Activated T-cell treated with anti-CD3 and anti-CD28 coated beads for 24 hours (primary cell): ENCODE measurements at regions not wholly inside any gene's neighbourhood (a gene's known extent, or its start where the extent isn't known, plus 50 kb on each side); places are given as distances from the start of the nearest gene placed in this dataset.
"Not testable (repeated sequence)": the region's sequence is repeated elsewhere in the genome, so short reads cannot be mapped to it uniquely, and the experiment has no call there.

Experiments used
- DNase-seq: peaks from one replicate; pipeline ENCODE4 v3.0.0-alpha.2; 2020; ENCODE audit warnings: low read depth

GRCh38 chr3:103791786-103792515 is 1357.1 kb downstream of the ZPLD1 start:
- DNase-seq, result no peak

GRCh38 chr3:103794656-103795055 is 1359.8 kb downstream of the ZPLD1 start:
- no peak for DNase-seq

GRCh38 chr3:103796068-103796467 is 1361.3 kb downstream of the ZPLD1 start:
- no peak for DNase-seq

GRCh38 chr3:103803787-103804186 is 1369.0 kb downstream of the ZPLD1 start:
- DNase-seq, result no peak

GRCh38 chr3:103810167-103810566 is 1375.4 kb downstream of the ZPLD1 start:
- DNase-seq, result no peak

GRCh38 chr3:103813955-103814354 is 1379.1 kb downstream of the ZPLD1 start:
- no peak for DNase-seq

GRCh38 chr3:103818398-103818797 is 1383.6 kb downstream of the ZPLD1 start:
- DNase-seq, result no peak

GRCh38 chr3:103818800-103819199 is 1384.0 kb downstream of the ZPLD1 start:
- no peak for DNase-seq

- DNase-seq, result no peak
Measured at GRCh38 chr3:103825586-103825985, 1390.8 kb downstream of the ZPLD1 start.

GRCh38 chr3:103829723-103830326 is 1395.0 kb downstream of the ZPLD1 start:
- no peak for DNase-seq

GRCh38 chr3:103847081-103848062 is 1412.6 kb downstream of the ZPLD1 start:
- DNase-seq, result no peak

GRCh38 chr3:103851793-103852192 is 1417.0 kb downstream of the ZPLD1 start:
- no peak for DNase-seq

- DNase-seq, result no peak
Measured at GRCh38 chr3:103862415-103862814, 1427.6 kb downstream of the ZPLD1 start.

GRCh38 chr3:103863381-103863780 is 1428.6 kb downstream of the ZPLD1 start:
- DNase-seq, result no peak

- no peak for DNase-seq
Measured at GRCh38 chr3:103866113-103866512, 1431.3 kb downstream of the ZPLD1 start.

GRCh38 chr3:103873021-103873420 is 1438.2 kb downstream of the ZPLD1 start:
- DNase-seq, result no peak

GRCh38 chr3:103873897-103874545 is 1439.2 kb downstream of the ZPLD1 start:
- no peak for DNase-seq

GRCh38 chr3:103881809-103882208 is 1447.0 kb downstream of the ZPLD1 start:
- DNase-seq, result not testable (repeated sequence)

- DNase-seq, result no peak
Measured at GRCh38 chr3:103889675-103890074, 1454.9 kb downstream of the ZPLD1 start.

GRCh38 chr3:103894162-103894822 is 1459.5 kb downstream of the ZPLD1 start:
- DNase-seq, result no peak

- DNase-seq, result no peak
Measured at GRCh38 chr3:103899328-103899727, 1464.5 kb downstream of the ZPLD1 start.

GRCh38 chr3:103904991-103905390 is 1461.7 kb upstream of the ALCAM start:
- no peak for DNase-seq
